HT1080 (cell line): ENCODE measurements at regions not wholly inside any gene's neighbourhood (a gene's known extent, or its start where the extent isn't known, plus 50 kb on each side); places are given as distances from the start of the nearest gene placed in this dataset.
A peak's percentile ranks its signal among the peaks of the same experiment; 100 is the strongest.

Source experiments
- DNase-seq: peaks from one replicate; pipeline ENCODE4 v3.0.0-alpha.2; 2015; ENCODE audit warnings: low read depth

DNA sequence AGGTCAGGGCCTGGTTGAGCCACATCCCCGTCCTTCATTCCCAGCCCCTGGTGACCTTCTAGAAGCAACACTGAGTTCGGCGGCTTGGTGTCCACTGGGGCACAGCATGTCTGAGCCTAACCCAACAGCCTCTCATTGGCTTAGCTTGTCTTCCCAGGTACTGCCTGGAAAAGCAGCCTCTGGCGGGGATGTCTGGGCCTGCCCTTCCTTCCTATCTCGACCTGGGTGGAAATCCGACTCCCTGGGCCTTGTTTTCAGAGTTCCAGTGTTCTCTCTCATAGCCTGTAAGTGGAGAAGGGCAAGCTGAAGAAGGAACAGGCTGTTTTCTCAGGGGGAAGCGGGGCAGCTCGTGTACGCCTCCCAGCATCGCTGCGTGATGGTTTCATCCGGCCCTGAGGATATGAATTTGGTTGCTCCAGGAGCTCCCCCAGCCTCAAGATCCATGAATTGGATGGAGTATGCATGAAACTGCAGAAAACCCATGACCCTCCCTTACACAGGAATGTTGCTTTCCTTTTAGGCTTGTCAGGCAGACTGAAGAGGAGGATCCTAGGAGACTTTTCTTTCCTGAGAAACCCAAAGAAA, 116.5 kb upstream of the IRF2BP2 start:
- no peak for DNase-seq

DNA sequence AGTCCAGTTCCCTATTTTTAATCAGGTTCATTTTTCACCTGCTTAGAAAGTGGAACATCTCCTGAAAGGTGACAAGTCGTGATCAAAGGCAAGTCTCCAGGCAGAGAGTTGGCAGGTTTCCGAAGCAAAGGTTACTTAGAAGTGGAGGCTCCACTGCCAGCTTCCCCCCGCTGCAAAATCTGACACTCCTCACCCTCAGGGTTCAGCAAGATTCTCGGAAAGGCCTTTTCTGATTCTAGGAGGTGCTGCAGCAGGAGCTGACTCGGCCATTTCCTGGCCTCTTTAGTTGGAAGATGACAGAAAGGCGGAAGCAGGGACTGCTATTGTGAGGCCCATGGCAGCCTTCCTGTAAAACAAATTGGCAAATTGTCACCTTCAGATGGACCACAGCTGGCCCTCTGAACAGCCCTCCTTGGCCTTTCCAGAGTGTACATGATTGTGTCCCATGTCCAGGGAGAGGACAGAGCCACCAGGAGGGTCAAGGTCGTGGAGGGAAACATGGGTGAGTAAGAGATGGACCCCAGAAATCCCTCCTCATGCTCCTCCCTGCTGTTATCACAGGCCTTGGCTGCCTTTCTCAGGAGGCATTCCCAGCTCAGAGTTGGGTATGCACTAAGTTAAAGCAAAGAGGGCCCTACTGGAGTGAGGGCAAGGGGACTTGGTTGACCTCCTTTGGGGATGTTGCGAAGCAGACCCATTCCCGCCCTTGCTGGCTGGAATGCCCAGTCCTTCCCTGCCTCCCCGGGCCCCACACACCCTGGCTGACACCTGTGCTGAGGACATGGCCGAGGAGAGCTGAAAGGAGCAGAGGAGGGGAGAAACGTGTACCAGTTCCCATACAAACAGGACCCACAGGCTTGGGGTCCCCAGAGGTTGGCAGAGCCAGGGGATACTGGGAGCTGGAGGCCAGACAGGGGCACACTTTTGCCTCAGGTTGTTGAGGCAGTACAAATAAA, 115.5 kb upstream of the IRF2BP2 start:
- DNase-seq = no peak

DNA sequence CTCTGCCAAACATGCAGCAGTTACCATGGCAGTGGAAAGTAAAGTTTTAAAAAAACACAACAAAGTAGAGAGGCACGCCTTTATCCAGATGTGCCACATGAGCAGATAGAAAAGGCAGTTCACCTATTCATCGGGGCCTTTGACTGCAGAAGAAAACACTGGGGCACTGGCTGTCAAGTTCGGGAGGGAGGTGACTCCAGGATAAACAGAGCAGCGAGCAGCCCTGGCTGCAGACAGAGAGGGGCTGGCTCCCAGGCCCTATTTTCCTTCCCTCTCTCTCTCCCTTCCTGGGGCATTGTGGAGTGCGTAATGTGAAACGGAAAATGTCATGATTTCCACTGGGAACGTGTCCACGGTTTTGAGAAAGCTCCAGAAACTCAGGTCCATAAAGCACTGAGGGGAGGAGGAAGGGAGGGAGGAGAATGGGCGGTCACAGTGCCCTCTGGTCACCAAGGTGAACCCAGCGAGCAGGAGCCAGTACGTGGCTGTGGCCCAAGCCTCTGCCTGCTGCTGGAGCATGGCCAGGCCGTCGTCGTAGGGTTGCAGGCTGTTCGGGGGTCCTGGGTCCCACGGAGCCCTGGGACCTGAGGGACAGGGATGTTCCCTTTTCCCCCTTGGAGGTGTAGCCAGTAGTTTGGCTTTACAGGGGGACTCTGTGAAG, 114.7 kb upstream of the IRF2BP2 start:
- no peak for DNase-seq

GRCh38 chr1:234722904-234723720, 113.1 kb upstream of the IRF2BP2 start:
- DNase-seq = peak; percentile 85

DNA sequence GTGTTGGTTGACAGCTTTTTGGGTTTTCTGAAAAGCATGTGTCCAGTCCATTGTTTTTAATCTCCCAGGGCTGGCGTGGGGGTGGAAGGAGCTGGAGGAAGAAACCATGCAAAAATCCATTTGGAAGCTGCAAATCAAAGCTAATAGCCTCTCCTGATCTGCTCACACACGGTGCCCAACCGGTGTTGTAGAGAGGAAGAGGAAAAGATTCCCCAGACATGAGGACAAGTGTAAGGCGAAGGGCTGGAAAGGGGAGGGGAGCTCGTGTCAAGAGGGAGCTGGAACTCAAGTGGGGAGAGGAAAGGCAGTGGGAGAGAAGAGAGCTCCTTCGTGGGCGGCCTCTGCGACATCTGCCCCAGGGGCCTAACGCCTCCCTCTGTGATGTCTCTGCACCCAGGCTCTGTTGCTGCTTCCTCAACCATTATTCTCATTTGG, 112.3 kb upstream of the IRF2BP2 start:
- no peak for DNase-seq

- no peak for DNase-seq
These were observed 111.7 kb upstream of the IRF2BP2 start for GRCh38 chr1:234721476-234722269.

GRCh38 chr1:234720709-234721441, 110.9 kb upstream of the IRF2BP2 start:
- no peak for DNase-seq

DNA sequence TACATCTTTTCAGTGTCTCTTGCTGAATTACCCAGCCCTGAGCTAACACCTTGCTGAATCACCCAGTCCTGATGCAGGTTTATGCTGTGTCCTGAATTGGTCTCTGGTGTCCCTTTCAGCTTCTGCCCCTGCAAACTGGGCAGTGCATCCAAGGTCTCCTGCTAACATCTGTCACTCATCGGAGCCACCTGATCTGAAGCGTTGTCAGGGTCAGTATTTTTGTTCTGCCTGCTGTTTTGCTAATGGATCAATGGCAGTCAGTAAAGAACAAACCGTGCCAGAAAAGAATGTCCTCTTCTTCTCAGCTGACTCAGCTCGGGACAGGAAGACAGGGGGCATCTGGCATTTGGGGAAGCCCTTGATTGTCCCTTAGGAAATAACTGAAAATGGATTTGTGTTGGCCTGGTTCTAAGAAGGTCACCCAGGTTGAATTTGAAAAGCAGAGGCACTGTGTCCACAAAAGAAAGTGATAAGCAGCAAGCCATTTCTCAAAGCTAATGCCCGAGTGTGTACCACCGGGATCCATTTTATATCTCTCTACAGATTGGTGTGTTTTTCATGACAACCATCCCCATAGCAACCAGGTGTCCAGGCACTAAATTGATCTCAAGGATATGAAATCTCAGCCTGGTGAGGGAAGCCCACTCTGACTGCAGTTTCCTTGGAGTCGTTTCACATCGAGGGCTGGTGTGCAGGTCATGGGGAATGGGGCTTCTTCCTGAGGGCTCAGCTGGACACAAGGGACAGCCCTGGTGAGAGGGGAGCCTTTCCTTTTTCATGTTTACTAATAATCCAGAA, 109.7 kb upstream of the IRF2BP2 start:
- no peak for DNase-seq

DNA sequence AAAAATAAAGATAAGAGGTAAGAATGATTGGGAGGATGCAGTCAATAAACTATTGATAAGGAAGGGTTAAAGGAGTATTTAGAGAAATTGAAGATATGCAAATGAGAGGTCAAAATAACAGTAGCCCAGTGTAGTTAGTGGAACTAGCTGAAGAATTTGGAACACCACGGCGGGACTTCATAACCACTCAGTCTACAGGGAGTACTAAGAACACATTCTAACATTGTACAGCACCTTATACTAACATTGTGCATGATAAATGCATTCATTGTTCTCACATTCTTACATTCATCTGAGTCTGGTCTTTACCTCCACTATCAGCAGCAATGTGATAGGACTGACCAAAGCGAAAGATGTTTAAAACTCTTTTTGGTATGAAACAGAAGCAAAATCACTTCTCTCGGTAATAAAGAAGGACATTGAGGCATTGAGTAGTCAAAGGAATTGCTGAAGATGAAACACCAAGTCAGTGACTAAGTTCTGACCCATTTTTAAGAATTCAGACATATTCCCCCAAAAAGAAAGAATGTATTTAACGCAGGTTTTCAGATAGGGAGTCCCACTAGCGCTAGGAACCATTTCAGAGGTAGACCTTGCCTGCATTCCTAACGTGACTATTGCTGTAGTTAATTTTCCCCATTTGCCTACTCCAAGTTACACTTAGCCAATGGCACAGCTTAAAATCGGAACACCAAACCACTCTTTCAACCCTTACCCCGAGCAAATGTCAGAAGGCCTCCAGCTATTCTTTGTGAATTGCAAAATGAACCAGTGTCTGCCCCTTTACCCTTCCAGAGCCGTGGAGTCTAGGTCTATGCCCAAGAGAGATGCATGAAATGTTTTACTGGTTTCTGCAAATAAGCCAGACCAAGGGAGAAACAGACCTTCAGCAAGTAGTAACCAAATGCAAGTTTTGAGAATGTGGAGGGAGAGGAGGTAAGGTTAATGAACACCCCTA, 108.8 kb upstream of the IRF2BP2 start:
- no peak for DNase-seq

DNA sequence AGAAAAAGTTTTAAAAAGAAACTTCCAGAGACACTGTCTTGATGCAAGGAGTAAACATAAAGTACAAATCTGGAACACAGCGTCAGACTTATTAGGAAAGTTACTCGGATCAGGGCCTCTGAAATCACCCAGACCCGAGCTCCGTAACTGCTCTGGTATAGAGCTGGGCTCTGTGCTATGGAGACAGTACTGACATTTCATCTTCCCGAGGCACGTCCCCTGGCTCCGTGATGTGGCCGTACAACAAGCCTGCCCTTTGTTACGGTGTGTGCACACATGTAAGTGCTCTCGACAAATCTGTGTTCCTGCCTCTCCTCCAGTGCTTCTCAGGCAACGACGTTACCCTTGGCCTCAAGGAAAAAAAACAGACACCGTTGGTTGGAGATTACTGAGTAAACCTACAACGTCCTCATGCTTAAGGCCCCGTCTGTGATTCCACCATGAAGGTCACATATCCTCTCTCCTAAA, 107.0 kb upstream of the IRF2BP2 start:
- DNase-seq = no peak

DNA sequence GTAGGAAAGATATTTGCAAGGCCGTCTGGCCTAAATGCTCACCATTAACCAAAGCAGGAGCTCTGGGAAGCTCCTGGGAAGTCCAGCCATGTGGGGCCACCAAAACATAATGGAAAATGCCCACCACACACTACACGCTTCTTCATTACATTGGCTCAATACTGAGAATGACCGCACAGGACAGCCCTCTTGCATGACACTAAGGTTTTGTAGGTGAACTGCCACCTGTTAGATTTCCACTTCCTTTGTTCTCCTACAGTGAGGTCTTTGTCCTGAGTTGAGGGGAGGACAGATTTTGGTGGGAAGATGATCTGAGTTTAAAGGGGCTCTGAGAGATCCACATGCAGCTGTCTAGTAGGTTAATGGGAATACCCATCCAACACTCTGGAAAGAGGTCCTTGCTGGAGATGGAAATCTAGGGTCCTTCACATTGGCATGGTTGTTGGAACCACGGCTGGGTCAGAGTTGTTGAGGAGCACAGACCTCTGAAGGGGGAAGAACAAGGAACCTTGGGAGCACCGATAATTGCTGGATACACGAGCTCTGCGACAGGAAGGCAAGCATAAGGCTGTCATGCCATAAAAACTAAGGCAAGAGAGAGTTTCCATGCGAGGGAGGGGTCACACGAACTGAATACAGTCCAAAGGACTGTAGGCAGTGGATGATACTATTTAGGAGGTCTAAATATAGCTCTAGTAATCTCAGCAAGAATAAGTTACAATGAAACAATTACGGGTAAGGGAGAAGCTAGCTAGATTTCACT, 105.5 kb upstream of the IRF2BP2 start:
- DNase-seq = no peak

DNA sequence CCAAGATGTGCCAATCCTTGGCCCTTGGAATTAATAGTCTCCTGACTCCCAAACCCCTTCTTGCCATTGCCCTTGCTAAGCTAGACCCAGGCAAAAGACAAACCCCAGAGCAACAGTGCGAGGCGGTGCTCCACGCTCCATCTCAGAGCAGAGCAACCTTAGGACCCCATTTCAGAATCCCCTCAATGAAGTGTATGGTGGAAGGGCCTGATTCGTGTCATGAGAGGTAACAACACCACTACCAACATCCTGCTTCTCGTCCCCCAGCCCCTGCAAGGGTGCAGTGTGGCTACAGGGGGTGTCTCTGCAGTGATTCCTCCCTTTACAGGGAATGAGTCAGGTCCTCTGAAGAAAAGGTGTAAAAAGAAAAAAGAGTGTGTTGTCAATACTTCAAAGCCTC, 103.9 kb upstream of the IRF2BP2 start:
- no peak for DNase-seq

GRCh38 chr1:234713440-234713839, 103.5 kb upstream of the IRF2BP2 start:
- DNase-seq = no peak

GRCh38 chr1:234712891-234713305, 102.9 kb upstream of the IRF2BP2 start:
- no peak for DNase-seq

DNA sequence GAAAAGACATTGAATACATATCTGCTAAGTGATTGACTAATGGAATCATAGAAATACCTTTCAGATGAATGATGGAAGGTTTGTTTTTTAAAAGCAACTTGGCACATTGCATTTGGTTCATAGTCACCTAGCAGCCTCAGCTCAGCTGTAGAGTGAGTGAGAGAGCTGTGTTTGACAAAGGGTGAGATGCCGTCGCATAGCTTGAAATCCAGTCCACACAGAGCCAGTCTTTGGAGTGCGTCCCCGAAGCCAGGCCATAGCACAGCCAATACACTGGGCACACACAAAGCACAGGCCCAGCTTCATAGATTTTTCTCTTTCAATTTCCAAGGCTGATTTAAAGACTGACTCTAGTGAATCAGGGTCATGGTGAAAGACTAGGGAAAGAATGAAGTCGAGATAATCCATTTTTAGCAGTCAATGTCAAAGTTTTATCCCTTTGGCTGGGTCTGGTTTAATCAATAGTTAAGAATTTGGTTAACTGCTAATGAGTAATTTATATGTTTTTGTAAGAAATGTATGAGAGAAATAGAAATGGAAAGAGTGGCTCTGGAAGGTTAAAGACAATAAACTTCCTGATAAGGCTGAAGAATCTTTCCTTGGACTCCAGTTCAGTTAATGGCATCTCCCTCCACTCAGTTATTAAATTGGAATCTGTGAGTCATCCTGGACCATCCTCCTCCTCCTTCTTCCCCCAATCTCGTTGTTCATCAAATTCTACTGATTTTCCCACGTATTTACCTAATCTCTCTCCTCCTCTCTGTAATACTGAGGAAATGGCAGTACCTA, 101.2 kb upstream of the IRF2BP2 start:
- no peak for DNase-seq

DNA sequence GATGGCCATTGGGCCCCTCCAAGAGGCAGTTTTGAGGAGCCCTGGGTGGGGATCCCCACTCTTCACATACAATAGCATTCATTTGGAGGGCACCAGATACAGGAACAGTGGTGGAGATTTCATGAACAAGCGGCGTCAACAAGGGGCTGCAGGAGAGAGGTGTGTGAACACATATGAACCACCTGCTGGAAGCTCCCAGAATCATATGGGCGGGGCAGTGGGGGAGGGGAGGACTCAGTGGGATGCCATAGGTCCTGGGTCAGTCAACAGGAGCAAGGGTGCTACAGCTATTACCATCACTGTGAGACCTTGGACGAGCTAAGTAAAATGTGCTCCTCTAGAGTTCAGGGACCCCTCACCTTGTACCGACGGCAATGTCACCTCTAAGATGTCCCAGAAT, 100.4 kb upstream of the IRF2BP2 start:
- no peak for DNase-seq
